Spinal cord (tissue), 9 donors: ENCODE measurements at regions not wholly inside any gene's neighbourhood (a gene's known extent, or its start where the extent isn't known, plus 50 kb on each side); places are given as distances from the start of the nearest gene placed in this dataset.

Experiments used
- DNase-seq, 6 donors: peaks; one replicate each; pipeline versions ENCODE4 v3.0.0 to v3.0.0-alpha.2; 2013 to 2015; ENCODE audit warnings: low spot score in 6 of 6, low read depth in 4 of 6
- H3K27ac ChIP-seq: one replicate; pipeline ENCODE4 v1.5.1; 2013; ENCODE audit warnings: low read depth, low read length, control low read depth
- H3K27me3 ChIP-seq: one replicate; pipeline ENCODE4 v1.6.1; 2013; ENCODE audit warnings: low read length; ENCODE audit not compliant: control insufficient read depth, insufficient read depth
- H3K36me3 ChIP-seq: one replicate; pipeline ENCODE4 v1.6.1; 2013; ENCODE audit warnings: low read length; ENCODE audit not compliant: control insufficient read depth, insufficient read depth
- H3K4me1 ChIP-seq: one replicate; pipeline ENCODE4 v1.6.1; 2013; ENCODE audit warnings: low read length; ENCODE audit not compliant: control insufficient read depth, insufficient read depth
- H3K4me3 ChIP-seq: one replicate; pipeline ENCODE4 v1.5.1; 2013; ENCODE audit warnings: low read depth, low read length, control low read depth
- H3K9me3 ChIP-seq: one replicate; pipeline ENCODE4 v1.6.1; 2013; ENCODE audit warnings: low read length; ENCODE audit not compliant: control insufficient read depth, insufficient read depth
- WGBS: methylation state at CpG from one replicate; pipeline ENCODE4 v1.1.5; 2013; ENCODE audit warnings: missing lambda C conversion rate; ENCODE audit not compliant: insufficient coverage; 5-methylcytosine and 5-hydroxymethylcytosine counted together
- donor health status: healthy.

- no peaks in the 10 kb centered on the region for H3K36me3 ChIP-seq
- DNase-seq: no peak
- H3K27me3 ChIP-seq: no peaks in the 10 kb centered on the region
- H3K27ac ChIP-seq: no peak overlapping the region
- H3K4me1 ChIP-seq: peaks cover 20% of the 10 kb centered on the region
- 100% methylated on average over 1 of the region's 1 CpG for WGBS
- H3K9me3 ChIP-seq: no peaks in the 10 kb centered on the region
- H3K4me3 ChIP-seq: no peak overlapping the region
These were observed 75.7 kb upstream of the NKD1 start for GRCh38 chr16:50472472-50472871.

GRCh38 chr16:50470687-50471086, 77.5 kb upstream of the NKD1 start:
- Histone ChIP-seq H3K27me3 (no peaks in the 10 kb centered on the region), H3K4me3 (no peak overlapping the region), H3K36me3 (no peaks in the 10 kb centered on the region), H3K9me3 (no peaks in the 10 kb centered on the region), H3K4me1 (peaks cover 20% of the 10 kb centered on the region), H3K27ac (no peak overlapping the region)
- 93% methylated on average over 3 of the region's 3 CpGs for WGBS
- DNase-seq: no peak

- peak in 3 of 6 donors; percentile 15 to 60 (median 57) for DNase-seq
- Histone ChIP-seq H3K36me3 (no peaks in the 10 kb centered on the region), H3K27ac (no peak overlapping the region), H3K9me3 (no peaks in the 10 kb centered on the region), H3K4me3 (no peak overlapping the region), H3K27me3 (no peaks in the 10 kb centered on the region), H3K4me1 (peaks cover 20% of the 10 kb centered on the region)
- 23% methylated on average over 15 of the region's 18 CpGs for WGBS
These were observed 78.4 kb upstream of the NKD1 start for GRCh38 chr16:50469744-50470321.

GRCh38 chr16:50469121-50469743, 79.0 kb upstream of the NKD1 start:
- Histone ChIP-seq H3K27ac (no peak overlapping the region), H3K27me3 (no peaks in the 10 kb centered on the region), H3K9me3 (no peaks in the 10 kb centered on the region), H3K4me1 (peaks cover 20% of the 10 kb centered on the region), H3K4me3 (no peak overlapping the region), H3K36me3 (no peaks in the 10 kb centered on the region)
- 46% methylated on average over 2 of the region's 2 CpGs for WGBS
- no peak for DNase-seq

- Histone ChIP-seq H3K9me3 (no peaks in the 10 kb centered on the region), H3K27me3 (no peaks in the 10 kb centered on the region), H3K4me1 (peaks cover 20% of the 10 kb centered on the region), H3K4me3 (no peak overlapping the region), H3K36me3 (no peaks in the 10 kb centered on the region), H3K27ac (no peak overlapping the region)
- DNase-seq: no peak
- WGBS: 77% methylated on average over 7 of the region's 7 CpGs
These were observed 79.5 kb upstream of the NKD1 start for GRCh38 chr16:50468749-50469078.

GRCh38 chr16:50467943-50468748, 80.0 kb upstream of the NKD1 start:
- no peaks in the 10 kb centered on the region for H3K36me3 ChIP-seq
- H3K4me1 ChIP-seq: peaks cover 24% of the 10 kb centered on the region
- 7% methylated on average over 50 of the region's 68 CpGs for WGBS
- peak in 3 of 6 donors; percentile 23 to 73 (median 73) for DNase-seq
- no peak overlapping the region for H3K4me3 ChIP-seq
- H3K27ac ChIP-seq: no peak overlapping the region
- no peaks in the 10 kb centered on the region for H3K27me3 ChIP-seq
- H3K9me3 ChIP-seq: no peaks in the 10 kb centered on the region

GRCh38 chr16:50467559-50467942, 80.6 kb upstream of the NKD1 start:
- no peak overlapping the region for H3K27ac ChIP-seq
- no peak overlapping the region for H3K4me3 ChIP-seq
- WGBS: 30% methylated on average over 9 of the region's 13 CpGs
- no peaks in the 10 kb centered on the region for H3K9me3 ChIP-seq
- peaks cover 30% of the 10 kb centered on the region for H3K4me1 ChIP-seq
- DNase-seq: no peak
- H3K36me3 ChIP-seq: no peaks in the 10 kb centered on the region
- H3K27me3 ChIP-seq: no peaks in the 10 kb centered on the region

- Histone ChIP-seq H3K9me3 (no peaks in the 10 kb centered on the region), H3K27ac (no peak overlapping the region), H3K27me3 (no peaks in the 10 kb centered on the region), H3K4me1 (peaks cover 33% of the 10 kb centered on the region), H3K4me3 (no peak overlapping the region), H3K36me3 (no peaks in the 10 kb centered on the region)
- no peak for DNase-seq
- WGBS: 85% methylated on average over 2 of the region's 2 CpGs
These were observed 82.0 kb upstream of the NKD1 start for GRCh38 chr16:50466170-50466569.

GRCh38 chr16:50464325-50465290, 83.6 kb upstream of the NKD1 start:
- Histone ChIP-seq H3K36me3 (no peaks in the 10 kb centered on the region), H3K4me3 (no peak overlapping the region), H3K9me3 (no peaks in the 10 kb centered on the region), H3K27me3 (no peaks in the 10 kb centered on the region), H3K4me1 (peaks cover 42% of the 10 kb centered on the region), H3K27ac (no peak overlapping the region)
- no peak for DNase-seq
- WGBS: 91% methylated on average over 16 of the region's 16 CpGs
